T-helper 1 cell treated with Interleukin-12 subunit alpha and Interleukin-12 subunit beta and Interleukin-4 antibody, amounts not matched to agents 30 μg/mL and 1 μg/mL, for 36 hours (primary cell): ENCODE measurements at regions not wholly inside any gene's neighbourhood (a gene's known extent, or its start where the extent isn't known, plus 50 kb on each side); places are given as distances from the start of the nearest gene placed in this dataset.
"Not testable (repeated sequence)": the region's sequence is repeated elsewhere in the genome, so short reads cannot be mapped to it uniquely, and the experiment has no call there.

Experiments
- H3K27ac Mint-ChIP-seq: one replicate; pipeline ENCODE4 v1.8.0; 2021; ENCODE audit warnings: mild to moderate bottlenecking, mixed read lengths
- H3K27me3 Mint-ChIP-seq: one replicate; pipeline ENCODE4 v1.8.0; 2021; ENCODE audit warnings: low read depth, mixed read lengths
- H3K36me3 Mint-ChIP-seq: one replicate; pipeline ENCODE4 v1.8.0; 2021; ENCODE audit warnings: low read depth, mixed read lengths
- H3K4me1 Mint-ChIP-seq: one replicate; pipeline ENCODE4 v1.8.0; 2021; ENCODE audit warnings: low read depth, mixed read lengths
- H3K4me3 Mint-ChIP-seq: one replicate; pipeline ENCODE4 v1.8.0; 2021; ENCODE audit warnings: mild to moderate bottlenecking, moderate library complexity, mixed read lengths
- H3K9me3 Mint-ChIP-seq: one replicate; pipeline ENCODE4 v1.8.0; 2021; ENCODE audit warnings: mixed read lengths

- no peaks in the 10 kb centered on the region for H3K27me3 Mint-ChIP-seq
- H3K27ac Mint-ChIP-seq = no peak overlapping the region
- peaks cover 4% of the 10 kb centered on the region for H3K36me3 Mint-ChIP-seq
- peaks cover 28% of the 10 kb centered on the region for H3K4me1 Mint-ChIP-seq
- H3K4me3 Mint-ChIP-seq = no peak overlapping the region
- H3K9me3 Mint-ChIP-seq = no peaks in the 10 kb centered on the region
Measured at GRCh38 chr6:15017261-15017660, 228.6 kb upstream of the JARID2 start.

- no peak overlapping the region for H3K27ac Mint-ChIP-seq
- H3K9me3 Mint-ChIP-seq = no peaks in the 10 kb centered on the region
- peaks cover 4% of the 10 kb centered on the region for H3K36me3 Mint-ChIP-seq
- no peaks in the 10 kb centered on the region for H3K27me3 Mint-ChIP-seq
- H3K4me1 Mint-ChIP-seq = peaks cover 28% of the 10 kb centered on the region
- H3K4me3 Mint-ChIP-seq = no peak overlapping the region
Measured at GRCh38 chr6:15017803-15018202, 228.1 kb upstream of the JARID2 start.

- no peak overlapping the region for H3K4me3 Mint-ChIP-seq
- peak overlapping the region; percentile 36 for H3K27ac Mint-ChIP-seq
- peaks cover 33% of the 10 kb centered on the region for H3K4me1 Mint-ChIP-seq
- H3K27me3 Mint-ChIP-seq = no peaks in the 10 kb centered on the region
- peaks cover 7% of the 10 kb centered on the region for H3K36me3 Mint-ChIP-seq
- no peaks in the 10 kb centered on the region for H3K9me3 Mint-ChIP-seq
Measured at GRCh38 chr6:15020119-15020770, 225.6 kb upstream of the JARID2 start.

- H3K9me3 Mint-ChIP-seq = no peaks in the 10 kb centered on the region
- no peak overlapping the region for H3K4me3 Mint-ChIP-seq
- no peak overlapping the region for H3K27ac Mint-ChIP-seq
- H3K27me3 Mint-ChIP-seq = no peaks in the 10 kb centered on the region
- H3K36me3 Mint-ChIP-seq = peaks cover 7% of the 10 kb centered on the region
- peaks cover 33% of the 10 kb centered on the region for H3K4me1 Mint-ChIP-seq
Measured at GRCh38 chr6:15021074-15021473, 224.8 kb upstream of the JARID2 start.

GRCh38 chr6:15023018-15023417 is 222.9 kb upstream of the JARID2 start:
- Mint-ChIP-seq H3K4me1 (peaks cover 25% of the 10 kb centered on the region), H3K27ac (peak overlapping the region; percentile 89), H3K4me3 (peak overlapping the region; percentile 13)
- H3K36me3 Mint-ChIP-seq, H3K9me3 Mint-ChIP-seq, H3K27me3 Mint-ChIP-seq: not testable (repeated sequence)

- Mint-ChIP-seq H3K4me3 (peak overlapping the region; percentile 13), H3K27me3 (no peaks in the 10 kb centered on the region), H3K27ac (peak overlapping the region; percentile 89), H3K9me3 (no peaks in the 10 kb centered on the region), H3K36me3 (peaks cover 10% of the 10 kb centered on the region), H3K4me1 (peaks cover 22% of the 10 kb centered on the region)
Measured at GRCh38 chr6:15023448-15023847, 222.4 kb upstream of the JARID2 start.

GRCh38 chr6:15025446-15025845 is 220.4 kb upstream of the JARID2 start:
- Mint-ChIP-seq H3K9me3 (peaks cover under 1% of the 10 kb centered on the region), H3K4me3 (no peak overlapping the region), H3K36me3 (peaks cover 9% of the 10 kb centered on the region), H3K27ac (no peak overlapping the region), H3K27me3 (no peaks in the 10 kb centered on the region), H3K4me1 (peaks cover 15% of the 10 kb centered on the region)

- peaks cover 7% of the 10 kb centered on the region for H3K36me3 Mint-ChIP-seq
- no peak overlapping the region for H3K27ac Mint-ChIP-seq
- H3K4me3 Mint-ChIP-seq = no peak overlapping the region
- H3K27me3 Mint-ChIP-seq = no peaks in the 10 kb centered on the region
- peaks cover 13% of the 10 kb centered on the region for H3K4me1 Mint-ChIP-seq
- H3K9me3 Mint-ChIP-seq = peaks cover 10% of the 10 kb centered on the region
Measured at GRCh38 chr6:15026832-15027231, 219.0 kb upstream of the JARID2 start.

GRCh38 chr6:15027472-15027871 is 218.4 kb upstream of the JARID2 start:
- Mint-ChIP-seq H3K4me1 (peaks cover 10% of the 10 kb centered on the region), H3K27me3 (no peaks in the 10 kb centered on the region), H3K36me3 (peaks cover 7% of the 10 kb centered on the region), H3K27ac (no peak overlapping the region), H3K4me3 (no peak overlapping the region), H3K9me3 (peaks cover 10% of the 10 kb centered on the region)

- Mint-ChIP-seq H3K36me3 (peaks cover 3% of the 10 kb centered on the region), H3K27ac (no peak overlapping the region), H3K9me3 (peaks cover 10% of the 10 kb centered on the region), H3K27me3 (no peaks in the 10 kb centered on the region), H3K4me3 (no peak overlapping the region), H3K4me1 (peaks cover 4% of the 10 kb centered on the region)
Measured at GRCh38 chr6:15032015-15032414, 213.9 kb upstream of the JARID2 start.

- no peak overlapping the region for H3K27ac Mint-ChIP-seq
- no peaks in the 10 kb centered on the region for H3K36me3 Mint-ChIP-seq
- H3K27me3 Mint-ChIP-seq = no peaks in the 10 kb centered on the region
- H3K4me3 Mint-ChIP-seq = no peak overlapping the region
- H3K9me3 Mint-ChIP-seq = peaks cover 10% of the 10 kb centered on the region
- H3K4me1 Mint-ChIP-seq = peaks cover 4% of the 10 kb centered on the region
Measured at GRCh38 chr6:15033850-15034203, 212.0 kb upstream of the JARID2 start.

- Mint-ChIP-seq H3K27me3 (no peaks in the 10 kb centered on the region), H3K4me3 (no peak overlapping the region), H3K9me3 (no peaks in the 10 kb centered on the region), H3K4me1 (no peaks in the 10 kb centered on the region), H3K36me3 (no peaks in the 10 kb centered on the region), H3K27ac (no peak overlapping the region)
Measured at GRCh38 chr6:15036690-15037245, 209.1 kb upstream of the JARID2 start.

GRCh38 chr6:15037253-15037652 is 208.6 kb upstream of the JARID2 start:
- H3K27me3 Mint-ChIP-seq = no peaks in the 10 kb centered on the region
- H3K9me3 Mint-ChIP-seq = no peaks in the 10 kb centered on the region
- no peak overlapping the region for H3K4me3 Mint-ChIP-seq
- H3K4me1 Mint-ChIP-seq = no peaks in the 10 kb centered on the region
- H3K27ac Mint-ChIP-seq = no peak overlapping the region
- no peaks in the 10 kb centered on the region for H3K36me3 Mint-ChIP-seq

- Mint-ChIP-seq H3K27me3 (no peaks in the 10 kb centered on the region), H3K4me3 (no peak overlapping the region), H3K9me3 (no peaks in the 10 kb centered on the region), H3K36me3 (no peaks in the 10 kb centered on the region), H3K27ac (no peak overlapping the region), H3K4me1 (no peaks in the 10 kb centered on the region)
Measured at GRCh38 chr6:15038013-15038791, 207.7 kb upstream of the JARID2 start.

GRCh38 chr6:15039136-15039535 is 206.7 kb upstream of the JARID2 start:
- no peaks in the 10 kb centered on the region for H3K27me3 Mint-ChIP-seq
- no peaks in the 10 kb centered on the region for H3K36me3 Mint-ChIP-seq
- H3K4me1 Mint-ChIP-seq = no peaks in the 10 kb centered on the region
- no peak overlapping the region for H3K27ac Mint-ChIP-seq
- no peaks in the 10 kb centered on the region for H3K9me3 Mint-ChIP-seq
- H3K4me3 Mint-ChIP-seq = no peak overlapping the region
